H9 (cell line): ENCODE measurements at regions not wholly inside any gene's neighbourhood (a gene's known extent, or its start where the extent isn't known, plus 50 kb on each side); places are given as distances from the start of the nearest gene placed in this dataset.

Experiments used
- DNase-seq: peaks from one replicate; pipeline ENCODE4 v3.0.0-alpha.2; 2017
- H2AFZ ChIP-seq: one replicate; pipeline ENCODE4 v1.6.1; 2013; ENCODE audit warnings: mild to moderate bottlenecking, low read length, control low read depth, moderate library complexity
- H2AK5ac ChIP-seq: 2 replicates; pipeline ENCODE4 v1.6.1; 2013; ENCODE audit warnings: low read length, control low read depth, mixed read lengths; ENCODE audit not compliant: insufficient read length
- H2BK120ac ChIP-seq: one replicate; pipeline ENCODE4 v1.6.1; 2013; ENCODE audit warnings: low read depth, mild to moderate bottlenecking, low read length, control low read depth, inconsistent platforms; ENCODE audit not compliant: poor library complexity, severe bottlenecking
- H2BK12ac ChIP-seq: 2 replicates; pipeline ENCODE4 v1.6.1; 2013; ENCODE audit warnings: low read length, control low read depth, mixed read lengths, low read depth; ENCODE audit not compliant: insufficient read length
- H2BK15ac ChIP-seq: 2 replicates; pipeline ENCODE4 v1.6.1; 2013; ENCODE audit warnings: low read depth, low read length, control low read depth
- H2BK20ac ChIP-seq: one replicate; pipeline ENCODE4 v1.6.1; 2013; ENCODE audit warnings: low read depth, mild to moderate bottlenecking, low read length, control low read depth, inconsistent platforms; ENCODE audit not compliant: poor library complexity, severe bottlenecking
- H2BK5ac ChIP-seq: 2 replicates; pipeline ENCODE4 v1.6.1; 2013; ENCODE audit warnings: low read length, control low read depth, mixed read lengths; ENCODE audit not compliant: insufficient read length
- H3K14ac ChIP-seq: 2 replicates; pipeline ENCODE4 v1.6.1; 2013; ENCODE audit warnings: low read length, control low read depth; ENCODE audit not compliant: insufficient read depth
- H3K18ac ChIP-seq: 2 replicates; pipeline ENCODE4 v1.6.1; 2013; ENCODE audit warnings: low read depth, mild to moderate bottlenecking, mixed read lengths, low read length, control low read depth; ENCODE audit not compliant: insufficient read length
- H3K23ac ChIP-seq: 2 replicates; pipeline ENCODE4 v1.6.1; 2013; ENCODE audit warnings: low read length, control low read depth, mixed read lengths, low read depth; ENCODE audit not compliant: insufficient read length
- H3K23me2 ChIP-seq: 2 replicates; pipeline ENCODE4 v1.6.1; 2013; ENCODE audit warnings: low read depth, mild to moderate bottlenecking, mixed read lengths, low read length, control low read depth; ENCODE audit not compliant: insufficient read length, poor library complexity, severe bottlenecking
- H3K27ac ChIP-seq: 2 replicates; pipeline ENCODE4 v1.5.1; 2013; ENCODE audit warnings: low read length, control low read depth, mixed read lengths, low read depth; ENCODE audit not compliant: insufficient read length
- H3K27me3 ChIP-seq: 2 replicates; pipeline ENCODE4 v1.6.1; 2013; ENCODE audit warnings: low read length, control low read depth, inconsistent platforms; ENCODE audit not compliant: insufficient read depth
- H3K4ac ChIP-seq: 2 replicates; pipeline ENCODE4 v1.6.1; 2013; ENCODE audit warnings: low read depth, mild to moderate bottlenecking, control low read depth, inconsistent platforms, low read length, moderate library complexity
- H3K4me1 ChIP-seq: 2 replicates; pipeline ENCODE4 v1.6.1; 2013; ENCODE audit warnings: low read length, control low read depth, inconsistent platforms; ENCODE audit not compliant: insufficient read depth
- H3K4me2 ChIP-seq: 2 replicates; pipeline ENCODE4 v1.6.1; 2013; ENCODE audit warnings: low read length, control low read depth, mixed read lengths; ENCODE audit not compliant: insufficient read length, insufficient read depth
- H3K56ac ChIP-seq: 2 replicates; pipeline ENCODE4 v1.6.1; 2013; ENCODE audit warnings: low read depth, mild to moderate bottlenecking, mixed read lengths, low read length, control low read depth; ENCODE audit not compliant: insufficient read length
- H3K79me1 ChIP-seq: 2 replicates; pipeline ENCODE4 v1.6.1; 2013; ENCODE audit warnings: low read depth, mild to moderate bottlenecking, moderate library complexity, low read length, control low read depth, inconsistent platforms; ENCODE audit not compliant: insufficient read depth, poor library complexity, severe bottlenecking
- H3K79me2 ChIP-seq: 2 replicates; pipeline ENCODE4 v1.6.1; 2013; ENCODE audit warnings: low read length, control low read depth, inconsistent platforms; ENCODE audit not compliant: insufficient read depth
- H3K9ac ChIP-seq: 2 replicates; pipeline ENCODE4 v1.6.1; 2013; ENCODE audit warnings: low read length, control low read depth, mixed read lengths; ENCODE audit not compliant: insufficient read length; ENCODE audit errors: extremely low read depth
- H3K9me3 ChIP-seq: one replicate; pipeline ENCODE4 v1.6.1; 2013; ENCODE audit warnings: low read depth, low read length, inconsistent platforms; ENCODE audit not compliant: control insufficient read depth
- H3T11ph ChIP-seq: one replicate; pipeline ENCODE4 v1.6.1; 2013; ENCODE audit warnings: mild to moderate bottlenecking, low read length, control low read depth, inconsistent platforms
- H4K20me1 ChIP-seq: one replicate; pipeline ENCODE4 v1.6.1; 2013; ENCODE audit not compliant: control insufficient read depth, insufficient read length, insufficient read depth
- H4K5ac ChIP-seq: 2 replicates; pipeline ENCODE4 v1.6.1; 2013; ENCODE audit warnings: low read depth, mild to moderate bottlenecking, mixed read lengths, low read length, control low read depth; ENCODE audit not compliant: insufficient read length
- H4K8ac ChIP-seq: replicated peaks from 2 replicates; pipeline ENCODE4 v1.6.1; 2013; ENCODE audit warnings: low read length, control low read depth, mixed read lengths, low read depth; ENCODE audit not compliant: insufficient read length
- H4K91ac ChIP-seq: 2 replicates; pipeline ENCODE4 v1.6.1; 2013; ENCODE audit warnings: low read depth, mild to moderate bottlenecking, moderate library complexity, mixed read lengths, low read length, control low read depth; ENCODE audit not compliant: insufficient read length
- H3K27ac Mint-ChIP-seq, 3 experiments: 2 replicates in 2 of 3; 3 replicates in 1 of 3; pipeline ENCODE4 v1.8.0; 2020 to 2021; ENCODE audit warnings: mixed read lengths in 3 of 3, mild to moderate bottlenecking in 1 of 3, moderate library complexity in 1 of 3
- H3K27me3 Mint-ChIP-seq: 2 replicates; pipeline ENCODE4 v1.8.0; 2021; ENCODE audit warnings: low read depth, mild to moderate bottlenecking, moderate library complexity, mixed read lengths
- H3K36me3 Mint-ChIP-seq, 3 experiments: 2 replicates in 2 of 3; 3 replicates in 1 of 3; pipeline ENCODE4 v1.8.0; 2020 to 2021; ENCODE audit warnings: low read depth in 3 of 3, mixed read lengths in 3 of 3; ENCODE audit not compliant: insufficient read depth in 1 of 3
- H3K4me1 Mint-ChIP-seq, 2 experiments: 2 replicates each; pipeline ENCODE4 v1.8.0; 2020; ENCODE audit warnings: mixed read lengths in 2 of 2
- H3K4me3 Mint-ChIP-seq, 2 experiments: 2 replicates in 1 of 2; 3 replicates in 1 of 2; pipeline ENCODE4 v1.8.0; 2020 to 2021; ENCODE audit warnings: mild to moderate bottlenecking in 2 of 2, mixed read lengths in 2 of 2, moderate library complexity in 1 of 2
- H3K9me3 Mint-ChIP-seq, 2 experiments: 2 replicates in 1 of 2; 3 replicates in 1 of 2; pipeline ENCODE4 v1.8.0; 2020; ENCODE audit warnings: mild to moderate bottlenecking in 2 of 2, mixed read lengths in 2 of 2, moderate library complexity in 1 of 2
- CTCF ChIP-seq: fragments of 200-600 bp; sonication (generic); conservative IDR thresholded peaks from 3 replicates; pipeline ENCODE4 v1.8.0; 2021; ENCODE audit warnings: antibody characterized with exemption, mild to moderate bottlenecking
- WGBS: extraction: QIAGEN DNeasy Blood & Tissue Kit; methylation state at CpG from one replicate; pipeline ENCODE4 v1.1.7; 2013; ENCODE audit warnings: missing lambda C conversion rate, low lambda C conversion rate, mixed read lengths; ENCODE audit not compliant: insufficient read length; ENCODE audit errors: extremely low coverage; 5-methylcytosine and 5-hydroxymethylcytosine counted together

- Histone ChIP-seq H3K4me1 (peaks cover 5% of the 10 kb centered on the region; the same call in 1 of the 2 replicates), H3K79me2 (no peaks in the 10 kb centered on the region), H3K56ac (no peak overlapping the region), H4K91ac (no peak overlapping the region), H3K27ac (no peak overlapping the region), H3T11ph (no peak overlapping the region), H2BK15ac (no peak overlapping the region), H4K5ac (no peak overlapping the region), H4K8ac (no peak overlapping the region), H3K4me2 (no peak overlapping the region), H2BK20ac (no peak overlapping the region), H3K9me3 (no peaks in the 10 kb centered on the region), H2BK12ac (no peak overlapping the region), H4K20me1 (no peaks in the 10 kb centered on the region), H2AFZ (no peak overlapping the region), H3K14ac (no peak overlapping the region), H3K27me3 (no peaks in the 10 kb centered on the region), H3K23me2 (no peaks in the 10 kb centered on the region), H3K9ac (no peak overlapping the region), H3K4ac (no peak overlapping the region), H2BK120ac (no peak overlapping the region), H2BK5ac (no peak overlapping the region), H3K23ac (no peak overlapping the region), H3K79me1 (no peaks in the 10 kb centered on the region), H2AK5ac (no peak overlapping the region), H3K18ac (no peak overlapping the region)
- peaks cover 5 to 27% (median 17%) of the 10 kb centered on the region in 3 experiments for H3K36me3 Mint-ChIP-seq
- 0 out of 7 replicates have a peak overlapping the region, but pooled peaks of 1 of the 3 experiments have one; percentile 28 for H3K27ac Mint-ChIP-seq
- WGBS, result no CpG with 5 or more reads among the region's 4 CpGs
- H3K4me1 Mint-ChIP-seq, result peaks cover 19 to 20% of the 10 kb centered on the region in 2 experiments
- H3K4me3 Mint-ChIP-seq, result no peak overlapping the region
- 0 out of 2 replicates have a peak, but pooled peaks cover 1% of the 10 kb centered on the region for H3K27me3 Mint-ChIP-seq
- no peak for TF ChIP-seq CTCF
- DNase-seq, result no peak
- peaks cover 18 to 19% of the 10 kb centered on the region in 2 experiments for H3K9me3 Mint-ChIP-seq
Measured at GRCh38 chr5:125302577-125302976, 556.1 kb upstream of the ZNF608 start.
